Mammary epithelial cell (primary cell): ENCODE measurements at regions not wholly inside any gene's neighbourhood (a gene's known extent, or its start where the extent isn't known, plus 50 kb on each side); places are given as distances from the start of the nearest gene placed in this dataset.

ENCODE experiments used
- CTCF ChIP-seq, 2 donors: IDR thresholded peaks in 1 of 2; conservative IDR thresholded peaks in 1 of 2; 2 replicates each; pipeline ENCODE4 v1.5.1; 2011 to 2012; ENCODE audit warnings: inconsistent platforms in 2 of 2, low read length in 2 of 2, mild to moderate bottlenecking in 2 of 2, control low read depth in 1 of 2, low read depth in 1 of 2; ENCODE audit not compliant: insufficient read depth in 1 of 2; ENCODE audit errors: extremely low read depth in 1 of 2
- EZH2 ChIP-seq: IDR thresholded peaks from 2 replicates; pipeline ENCODE4 v1.6.1; 2012; ENCODE audit warnings: low read length, inconsistent platforms, borderline replicate concordance

- TF ChIP-seq CTCF (conservative IDR thresholded peaks at IDR 0.05 in 1 of 2, IDR thresholded peaks at IDR 0.05 in 1 of 2; ENCODE audit: extremely low read depth in 1 of 2, insufficient read depth in 1 of 2, low read depth in 1 of 2, low read length in 2 of 2), result no peak
- no peak for TF ChIP-seq EZH2
Observed at GRCh38 chr7:25066253-25066652, 58.8 kb downstream of the CYCS start.
